HG02981 (cell line): ENCODE measurements at regions not wholly inside any gene's neighbourhood (a gene's known extent, or its start where the extent isn't known, plus 50 kb on each side); places are given as distances from the start of the nearest gene placed in this dataset.

Experiments used
- ATAC-seq: cut with Tn5 transposase; IDR thresholded peaks from one replicate; pipeline ENCODE4 v1.9.1; 2021; ENCODE audit warnings: mild to moderate bottlenecking, moderate library complexity; ENCODE audit not compliant: unreplicated experiment

GRCh38 chr10:123402656-123403055, 248.5 kb downstream of the BUB3 start:
- ATAC-seq, result peak; percentile 79

GRCh38 chr10:123404357-123404756, 250.2 kb downstream of the BUB3 start:
- no peak for ATAC-seq

GRCh38 chr10:123408660-123409059, 254.5 kb downstream of the BUB3 start:
- no peak for ATAC-seq

GRCh38 chr10:123409426-123409825, 255.2 kb downstream of the BUB3 start:
- no peak for ATAC-seq

- no peak for ATAC-seq
These were observed 255.7 kb downstream of the BUB3 start for GRCh38 chr10:123409884-123410283.

GRCh38 chr10:123413353-123413752, 252.8 kb upstream of the GPR26 start:
- no peak for ATAC-seq

- ATAC-seq, result no peak
These were observed 250.6 kb upstream of the GPR26 start for GRCh38 chr10:123415523-123415922.

GRCh38 chr10:123417414-123417813, 248.7 kb upstream of the GPR26 start:
- ATAC-seq, result no peak

- ATAC-seq, result no peak
These were observed 244.7 kb upstream of the GPR26 start for GRCh38 chr10:123421461-123421860.

- ATAC-seq, result no peak
These were observed 243.9 kb upstream of the GPR26 start for GRCh38 chr10:123422261-123422660.

GRCh38 chr10:123424537-123424936, 241.6 kb upstream of the GPR26 start:
- no peak for ATAC-seq

GRCh38 chr10:123425680-123426079, 240.5 kb upstream of the GPR26 start:
- no peak for ATAC-seq

GRCh38 chr10:123427165-123427786, 238.9 kb upstream of the GPR26 start:
- ATAC-seq, result no peak

- ATAC-seq, result no peak
These were observed 237.8 kb upstream of the GPR26 start for GRCh38 chr10:123428391-123428790.

GRCh38 chr10:123429706-123430221, 236.4 kb upstream of the GPR26 start:
- no peak for ATAC-seq

GRCh38 chr10:123433539-123433938, 232.6 kb upstream of the GPR26 start:
- ATAC-seq, result no peak

- no peak for ATAC-seq
These were observed 231.6 kb upstream of the GPR26 start for GRCh38 chr10:123434435-123435039.

- ATAC-seq, result peak; percentile 96
These were observed 223.3 kb upstream of the GPR26 start for GRCh38 chr10:123442901-123443300.

- no peak for ATAC-seq
These were observed 222.2 kb upstream of the GPR26 start for GRCh38 chr10:123443924-123444323.

- no peak for ATAC-seq
These were observed 220.8 kb upstream of the GPR26 start for GRCh38 chr10:123445261-123445775.

- no peak for ATAC-seq
These were observed 219.6 kb upstream of the GPR26 start for GRCh38 chr10:123446449-123447156.
